PC-9 (cell line): ENCODE measurements at regions not wholly inside any gene's neighbourhood (a gene's known extent, or its start where the extent isn't known, plus 50 kb on each side); places are given as distances from the start of the nearest gene placed in this dataset.

ENCODE experiments used
- BruUV-seq: library from RNA; stranded (reverse); fragments of 400-500 nt; replicated peaks from 2 replicates; lab custom pipeline; 2021; lab: Mats Ljungman, UMichigan
- CTCF ChIA-PET: fragments of 300-600 bp; sonication (Branson Sonifier 250); formaldehyde crosslinking; loops from one replicate; lab custom pipeline; 2022; ENCODE audit warnings: antibody characterized with exemption; lab: Charles Lee
- POLR2A ChIA-PET: fragments of 300-600 bp; sonication (Branson Sonifier 250); formaldehyde crosslinking; loops from one replicate; lab custom pipeline; 2022; ENCODE audit warnings: antibody characterized with exemption; ENCODE audit not compliant: unreplicated experiment; lab: Charles Lee
- DNase-seq, 2 experiments: peaks; one replicate each; pipeline versions ENCODE4 v3.0.0 to v3.0.0-alpha.2; 2015 to 2022; ENCODE audit warnings: mixed read lengths in 1 of 2
- H2AFZ ChIP-seq: fragments of 200-600 bp; sonication (generic); 2 replicates; pipeline ENCODE4 v1.8.1; 2017; ENCODE audit warnings: antibody characterized with exemption
- H3F3A ChIP-seq: fragments of 200-600 bp; sonication (generic); 2 replicates; pipeline ENCODE4 v1.8.1; 2017; ENCODE audit warnings: antibody characterized with exemption, mild to moderate bottlenecking, low read depth; ENCODE audit not compliant: insufficient read depth
- H3K27ac ChIP-seq: fragments of 200-600 bp; sonication (generic); 2 replicates; pipeline ENCODE4 v1.6.1; 2016; ENCODE audit warnings: mixed run types
- H3K27me3 ChIP-seq: fragments of 200-600 bp; sonication (generic); 2 replicates; pipeline ENCODE4 v1.6.1; 2016; ENCODE audit warnings: low read depth, mixed run types; ENCODE audit not compliant: insufficient read depth
- H3K36me3 ChIP-seq: fragments of 200-600 bp; sonication (generic); 2 replicates; pipeline ENCODE4 v1.6.1; 2016; ENCODE audit warnings: low read depth, mixed run types
- H3K4me1 ChIP-seq: fragments of 200-600 bp; sonication (generic); replicated peaks from 2 replicates; pipeline ENCODE4 v1.6.1; 2016; ENCODE audit warnings: mixed run types; ENCODE audit not compliant: insufficient read depth
- H3K4me2 ChIP-seq: fragments of 200-600 bp; sonication (generic); 2 replicates; pipeline ENCODE4 v1.6.1; 2017; ENCODE audit warnings: mixed run types
- H3K4me3 ChIP-seq: fragments of 200-600 bp; sonication (generic); 2 replicates; pipeline ENCODE4 v1.6.1; 2016; ENCODE audit warnings: mixed run types
- H3K79me2 ChIP-seq: fragments of 200-600 bp; sonication (generic); 2 replicates; pipeline ENCODE4 v1.6.1; 2017; ENCODE audit warnings: low read depth, mixed run types
- H3K9me2 ChIP-seq: fragments of 200-600 bp; sonication (generic); 2 replicates; pipeline ENCODE4 v1.8.1; 2017; ENCODE audit warnings: mild to moderate bottlenecking; ENCODE audit not compliant: insufficient read depth
- H3K9me3 ChIP-seq: fragments of 200-600 bp; sonication (generic); 2 replicates; pipeline ENCODE4 v1.8.1; 2016; ENCODE audit warnings: low read depth; ENCODE audit not compliant: insufficient read depth
- H4K20me1 ChIP-seq: fragments of 200-600 bp; sonication (generic); 2 replicates; pipeline ENCODE4 v1.8.1; 2017; ENCODE audit not compliant: insufficient read depth
- EZH2 ChIP-seq: fragments of 200-600 bp; sonication (generic); IDR thresholded peaks from 2 replicates; pipeline ENCODE4 v1.8.0; 2017; ENCODE audit warnings: antibody characterized with exemption, low read depth
- intact Hi-C: fragments of 100-400 bp; cut with micrococcal nuclease; formaldehyde crosslinking; loops from one replicate; pipeline ENCODE4 v1.10.0; 2022; ENCODE audit not compliant: unreplicated experiment
- TF ChIP-seq, protein P1 (sequence below): fragments of 200-600 bp; sonication (generic); conservative IDR thresholded peaks from 2 replicates; pipeline ENCODE4 v1.6.1; 2017; ENCODE audit warnings: mixed run types, antibody characterized with exemption, mild to moderate bottlenecking, moderate library complexity

DNA sequence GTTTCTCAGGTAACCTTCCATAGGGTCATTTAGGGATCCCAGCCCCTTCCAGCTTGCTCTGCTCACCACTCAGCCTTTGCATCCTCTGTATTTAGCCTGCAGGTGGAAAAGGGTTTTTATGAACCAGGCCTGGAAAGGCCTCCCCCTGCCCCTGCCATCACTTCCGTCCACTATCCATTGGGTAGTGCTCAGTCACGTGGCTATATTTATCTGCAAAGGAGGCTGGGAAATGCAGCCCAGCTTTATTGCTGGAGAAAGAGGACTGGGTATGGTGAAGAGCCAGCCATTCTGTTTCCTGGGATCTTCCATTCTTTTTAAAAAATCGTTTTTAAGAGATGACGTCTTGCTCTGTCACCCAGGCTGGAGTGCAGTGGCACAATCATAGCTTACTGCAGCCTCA, 87.0 kb upstream of the MAP1LC3B2 start:
- TF ChIP-seq, protein P1, sequence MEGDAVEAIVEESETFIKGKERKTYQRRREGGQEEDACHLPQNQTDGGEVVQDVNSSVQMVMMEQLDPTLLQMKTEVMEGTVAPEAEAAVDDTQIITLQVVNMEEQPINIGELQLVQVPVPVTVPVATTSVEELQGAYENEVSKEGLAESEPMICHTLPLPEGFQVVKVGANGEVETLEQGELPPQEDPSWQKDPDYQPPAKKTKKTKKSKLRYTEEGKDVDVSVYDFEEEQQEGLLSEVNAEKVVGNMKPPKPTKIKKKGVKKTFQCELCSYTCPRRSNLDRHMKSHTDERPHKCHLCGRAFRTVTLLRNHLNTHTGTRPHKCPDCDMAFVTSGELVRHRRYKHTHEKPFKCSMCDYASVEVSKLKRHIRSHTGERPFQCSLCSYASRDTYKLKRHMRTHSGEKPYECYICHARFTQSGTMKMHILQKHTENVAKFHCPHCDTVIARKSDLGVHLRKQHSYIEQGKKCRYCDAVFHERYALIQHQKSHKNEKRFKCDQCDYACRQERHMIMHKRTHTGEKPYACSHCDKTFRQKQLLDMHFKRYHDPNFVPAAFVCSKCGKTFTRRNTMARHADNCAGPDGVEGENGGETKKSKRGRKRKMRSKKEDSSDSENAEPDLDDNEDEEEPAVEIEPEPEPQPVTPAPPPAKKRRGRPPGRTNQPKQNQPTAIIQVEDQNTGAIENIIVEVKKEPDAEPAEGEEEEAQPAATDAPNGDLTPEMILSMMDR: no peak
- no peak for TF ChIP-seq EZH2
- H3K9me3 ChIP-seq: 0 out of 2 replicates have a peak, but pooled peaks cover under 1% of the 10 kb centered on the region

GRCh38 chr12:116473416-116473815, 85.8 kb upstream of the MAP1LC3B2 start:
- Histone ChIP-seq H3K79me2 (no peaks in the 10 kb centered on the region), H3F3A (0 out of 2 replicates have a peak, but pooled peaks cover 4% of the 10 kb centered on the region), H3K27me3 (no peaks in the 10 kb centered on the region), H3K9me3 (0 out of 2 replicates have a peak, but pooled peaks cover 5% of the 10 kb centered on the region), H3K27ac (no peak overlapping the region), H4K20me1 (no peaks in the 10 kb centered on the region), H2AFZ (no peak overlapping the region), H3K4me2 (no peak overlapping the region), H3K36me3 (no peaks in the 10 kb centered on the region), H3K4me3 (no peak overlapping the region), H3K9me2 (no peaks in the 10 kb centered on the region), H3K4me1 (0 out of 2 replicates have a peak, but pooled peaks cover 11% of the 10 kb centered on the region)
- DNase-seq: no peak
- intact Hi-C loops: no loop called here
- ChIA-PET POLR2A (no interaction called here), CTCF (no interaction called here)
- TF ChIP-seq EZH2: no peak
- TF ChIP-seq, protein P1: no peak
- no TSS peak for BruUV-seq

More for the DNA sequence above, 87.0 kb upstream of the MAP1LC3B2 start:
- Histone ChIP-seq H3K9me2 (no peaks in the 10 kb centered on the region), H3K27ac (no peak overlapping the region), H3K79me2 (no peaks in the 10 kb centered on the region), H3F3A (0 out of 2 replicates have a peak, but pooled peaks cover 4% of the 10 kb centered on the region), H3K27me3 (no peaks in the 10 kb centered on the region), H2AFZ (no peak overlapping the region), H3K36me3 (no peaks in the 10 kb centered on the region), H4K20me1 (no peaks in the 10 kb centered on the region), H3K4me1 (0 out of 2 replicates have a peak, but pooled peaks cover 6% of the 10 kb centered on the region), H3K4me2 (no peak overlapping the region), H3K4me3 (no peak overlapping the region)
- ChIA-PET POLR2A (no interaction called here), CTCF (no interaction called here)
- no peak for DNase-seq
- no TSS peak for BruUV-seq
- intact Hi-C loops: no loop called here

DNA sequence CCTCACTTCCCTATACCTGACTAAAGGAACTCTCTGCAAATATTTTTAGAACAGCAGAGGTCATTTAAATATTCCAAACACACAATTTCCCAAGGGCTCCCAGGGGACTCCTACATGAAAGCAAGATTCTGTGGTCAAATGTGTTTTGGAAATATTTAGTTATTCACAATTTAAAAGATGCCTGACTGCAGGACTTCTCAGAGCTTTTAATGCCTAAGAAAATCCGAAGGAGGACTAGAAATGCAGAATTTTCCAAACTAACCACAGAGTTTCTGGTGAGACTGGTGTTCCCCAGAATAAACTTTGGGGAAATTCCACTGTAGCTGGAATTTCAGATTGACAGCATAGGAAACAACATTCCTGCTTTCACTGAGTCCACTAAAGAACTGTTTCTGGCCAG, 84.8 kb upstream of the MAP1LC3B2 start:
- Histone ChIP-seq H3K79me2 (no peaks in the 10 kb centered on the region), H3K9me3 (0 out of 2 replicates have a peak, but pooled peaks cover 5% of the 10 kb centered on the region), H2AFZ (no peak overlapping the region), H3K36me3 (no peaks in the 10 kb centered on the region), H3K27me3 (no peaks in the 10 kb centered on the region), H3K9me2 (no peaks in the 10 kb centered on the region), H3K4me3 (no peak overlapping the region), H3F3A (0 out of 2 replicates have a peak, but pooled peaks cover 4% of the 10 kb centered on the region), H4K20me1 (no peaks in the 10 kb centered on the region), H3K4me1 (0 out of 2 replicates have a peak, but pooled peaks cover 16% of the 10 kb centered on the region), H3K4me2 (0 out of 2 replicates have a peak overlapping the region, but pooled peaks have one; percentile 9), H3K27ac (no peak overlapping the region)
- no TSS peak for BruUV-seq
- POLR2A ChIA-PET: no interaction called here
- CTCF ChIA-PET: no interaction called here
- intact Hi-C loops: no loop called here
- no peak for DNase-seq
- TF ChIP-seq EZH2: no peak
- TF ChIP-seq, protein P1: no peak
